AG04450 (cell line): ENCODE measurements at regions not wholly inside any gene's neighbourhood (a gene's known extent, or its start where the extent isn't known, plus 50 kb on each side); places are given as distances from the start of the nearest gene placed in this dataset.

Experiments
- CTCF ChIA-PET: fragments of 300-600, 350-600 bp; formaldehyde crosslinking; extraction: SDS; loops from one replicate; lab custom pipeline; 2022; ENCODE audit warnings: antibody characterized with exemption, inconsistent platforms; lab: Charles Lee
- POLR2A ChIA-PET: fragments of 350-600 bp; formaldehyde crosslinking; extraction: SDS; loops from one replicate; lab custom pipeline; 2021; ENCODE audit warnings: antibody characterized with exemption, inconsistent platforms; lab: Yijun Ruan, JAX
- DNase-seq: peaks from one replicate; pipeline ENCODE4 v3.0.0-alpha.2; 2011; ENCODE audit warnings: low read depth, low spot score
- H3K27ac ChIP-seq: one replicate; pipeline ENCODE4 v1.5.1; 2012; ENCODE audit warnings: low read depth, low read length, control low read depth
- H3K27me3 ChIP-seq: one replicate; pipeline ENCODE4 v1.6.0; 2012; ENCODE audit warnings: low read length; ENCODE audit not compliant: control insufficient read depth, insufficient read depth
- H3K4me3 ChIP-seq: 2 replicates; pipeline ENCODE4 v1.5.1; 2011; ENCODE audit warnings: mild to moderate bottlenecking, low read depth, low read length, control low read depth
- H3K9me3 ChIP-seq: 2 replicates; pipeline ENCODE4 v1.5.1; 2012; ENCODE audit warnings: low read length; ENCODE audit not compliant: control insufficient read depth, insufficient read depth
- TF ChIP-seq, protein P1 (sequence below): IDR thresholded peaks from 2 replicates; pipeline ENCODE4 v1.5.1; 2011; ENCODE audit warnings: low read depth, low read length, control low read depth, inconsistent platforms

DNA sequence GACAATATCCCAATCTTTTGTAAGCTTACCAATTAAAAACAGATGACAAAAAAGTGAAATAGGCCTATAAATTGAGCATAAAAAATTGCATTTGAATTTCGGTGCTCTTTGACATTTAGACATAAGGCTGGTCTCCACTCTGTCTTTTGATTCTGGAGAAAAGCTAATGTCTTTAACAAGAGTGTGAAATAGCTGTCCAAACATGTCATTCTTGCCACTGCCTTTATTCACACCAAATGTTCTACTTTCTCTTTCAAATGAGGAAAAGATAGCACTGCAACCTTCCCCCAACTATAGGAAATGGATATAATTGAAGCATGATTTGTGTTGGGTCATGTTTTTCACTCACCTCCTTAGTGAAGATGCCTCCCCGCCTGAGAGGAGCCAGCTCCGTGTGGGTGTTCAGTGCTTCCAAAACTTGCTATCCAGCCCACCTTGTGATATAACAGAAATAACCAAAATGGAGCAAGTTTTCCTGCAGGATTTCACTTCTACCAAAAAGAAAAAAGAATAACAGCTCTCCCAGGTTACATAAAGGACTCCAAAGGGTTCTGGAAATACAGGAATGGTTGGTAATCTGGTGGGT lies 55.2 kb upstream of the STK32A start:
- Histone ChIP-seq H3K27ac (no peak overlapping the region), H3K27me3 (no peaks in the 10 kb centered on the region), H3K4me3 (no peak overlapping the region), H3K9me3 (no peaks in the 10 kb centered on the region)
- ChIA-PET POLR2A (no interaction called here), CTCF (interaction anchor here (0.5 to 4.9 kb wide), 7 partner anchors 8 to 645 kb away, joined by 3 to 51 read pairs (median 5); no protein-coding TSS in a partner anchor)
- DNase-seq, result no peak
- TF ChIP-seq, protein P1, sequence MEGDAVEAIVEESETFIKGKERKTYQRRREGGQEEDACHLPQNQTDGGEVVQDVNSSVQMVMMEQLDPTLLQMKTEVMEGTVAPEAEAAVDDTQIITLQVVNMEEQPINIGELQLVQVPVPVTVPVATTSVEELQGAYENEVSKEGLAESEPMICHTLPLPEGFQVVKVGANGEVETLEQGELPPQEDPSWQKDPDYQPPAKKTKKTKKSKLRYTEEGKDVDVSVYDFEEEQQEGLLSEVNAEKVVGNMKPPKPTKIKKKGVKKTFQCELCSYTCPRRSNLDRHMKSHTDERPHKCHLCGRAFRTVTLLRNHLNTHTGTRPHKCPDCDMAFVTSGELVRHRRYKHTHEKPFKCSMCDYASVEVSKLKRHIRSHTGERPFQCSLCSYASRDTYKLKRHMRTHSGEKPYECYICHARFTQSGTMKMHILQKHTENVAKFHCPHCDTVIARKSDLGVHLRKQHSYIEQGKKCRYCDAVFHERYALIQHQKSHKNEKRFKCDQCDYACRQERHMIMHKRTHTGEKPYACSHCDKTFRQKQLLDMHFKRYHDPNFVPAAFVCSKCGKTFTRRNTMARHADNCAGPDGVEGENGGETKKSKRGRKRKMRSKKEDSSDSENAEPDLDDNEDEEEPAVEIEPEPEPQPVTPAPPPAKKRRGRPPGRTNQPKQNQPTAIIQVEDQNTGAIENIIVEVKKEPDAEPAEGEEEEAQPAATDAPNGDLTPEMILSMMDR, result no peak

DNA sequence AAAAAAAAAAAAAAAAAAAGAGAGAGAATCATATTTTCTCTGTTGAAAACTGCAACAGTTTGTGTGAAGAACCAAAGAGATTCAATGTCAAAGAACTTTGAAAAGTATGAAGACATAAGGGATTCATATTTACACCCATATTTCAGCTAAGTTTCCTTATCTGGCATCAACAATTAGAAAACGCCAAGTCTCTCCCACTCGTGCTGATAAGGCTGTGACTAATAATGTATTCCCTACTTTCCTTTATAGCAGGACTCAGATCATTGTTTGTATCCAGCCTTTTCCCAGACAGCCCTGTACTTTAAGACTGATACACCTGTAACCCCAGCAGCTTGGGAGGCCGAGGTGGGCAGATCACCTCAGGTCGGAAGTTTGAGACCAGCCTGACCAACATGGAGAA lies 54.1 kb upstream of the STK32A start:
- TF ChIP-seq, protein P1, result no peak
- no peak overlapping the region for H3K27ac ChIP-seq
- no peak overlapping the region for H3K4me3 ChIP-seq
- no peaks in the 10 kb centered on the region for H3K9me3 ChIP-seq
- POLR2A ChIA-PET, result no interaction called here
- H3K27me3 ChIP-seq, result no peaks in the 10 kb centered on the region
- CTCF ChIA-PET, result interaction anchor here (0.6 to 4.9 kb wide), 4 partner anchors 9 to 647 kb away, joined by 3 to 51 read pairs (median 6); no protein-coding TSS in a partner anchor
- no peak for DNase-seq
